ENCODE measurements at regions not wholly inside any gene's neighbourhood (a gene's known extent, or its start where the extent isn't known, plus 50 kb on each side); places are given as distances from the start of the nearest gene placed in this dataset.

DNA sequence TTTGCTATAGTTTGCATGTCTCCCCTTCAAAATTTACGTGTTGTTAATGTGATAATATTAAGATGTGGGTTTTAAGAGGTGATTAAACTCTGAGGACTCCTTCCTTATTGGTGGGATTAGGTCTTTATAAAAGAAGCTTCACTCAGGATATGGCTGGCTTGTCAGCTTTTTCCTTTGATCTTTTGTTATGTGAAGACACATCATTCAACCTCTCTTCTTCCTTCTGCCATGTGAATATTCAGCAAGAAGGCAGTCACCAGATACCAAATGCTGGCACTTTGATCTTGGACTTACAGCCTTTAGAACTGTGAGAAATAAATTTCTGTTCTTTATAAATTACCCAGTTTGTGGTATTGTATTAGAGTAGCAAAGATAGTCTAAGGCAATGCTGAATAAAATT is 855.9 kb upstream of the CDH10 start:
- Histone ChIP-seq H3K4me1 (ENCODE audit: control insufficient read depth in 1 of 2, low read depth in 2 of 2) (no peaks in the 10 kb centered on the region), H3K9me3 (no peaks in the 10 kb centered on the region), H3K36me3 (no peaks in the 10 kb centered on the region), H3K27me3 (replicated peaks; ENCODE audit: insufficient read depth) (no peaks in the 10 kb centered on the region), H3K4me3 (no peak overlapping the region), H3K27ac (no peak overlapping the region)
- TF ChIP-seq, protein P1, sequence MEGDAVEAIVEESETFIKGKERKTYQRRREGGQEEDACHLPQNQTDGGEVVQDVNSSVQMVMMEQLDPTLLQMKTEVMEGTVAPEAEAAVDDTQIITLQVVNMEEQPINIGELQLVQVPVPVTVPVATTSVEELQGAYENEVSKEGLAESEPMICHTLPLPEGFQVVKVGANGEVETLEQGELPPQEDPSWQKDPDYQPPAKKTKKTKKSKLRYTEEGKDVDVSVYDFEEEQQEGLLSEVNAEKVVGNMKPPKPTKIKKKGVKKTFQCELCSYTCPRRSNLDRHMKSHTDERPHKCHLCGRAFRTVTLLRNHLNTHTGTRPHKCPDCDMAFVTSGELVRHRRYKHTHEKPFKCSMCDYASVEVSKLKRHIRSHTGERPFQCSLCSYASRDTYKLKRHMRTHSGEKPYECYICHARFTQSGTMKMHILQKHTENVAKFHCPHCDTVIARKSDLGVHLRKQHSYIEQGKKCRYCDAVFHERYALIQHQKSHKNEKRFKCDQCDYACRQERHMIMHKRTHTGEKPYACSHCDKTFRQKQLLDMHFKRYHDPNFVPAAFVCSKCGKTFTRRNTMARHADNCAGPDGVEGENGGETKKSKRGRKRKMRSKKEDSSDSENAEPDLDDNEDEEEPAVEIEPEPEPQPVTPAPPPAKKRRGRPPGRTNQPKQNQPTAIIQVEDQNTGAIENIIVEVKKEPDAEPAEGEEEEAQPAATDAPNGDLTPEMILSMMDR (IDR thresholded peaks at IDR 0.05), result no peak
- ATAC-seq (ENCODE audit: insufficient number of reproducible peaks, low FRiP score, low read depth), result no peak
- no peak for DNase-seq (ENCODE audit: low spot score)

DNA sequence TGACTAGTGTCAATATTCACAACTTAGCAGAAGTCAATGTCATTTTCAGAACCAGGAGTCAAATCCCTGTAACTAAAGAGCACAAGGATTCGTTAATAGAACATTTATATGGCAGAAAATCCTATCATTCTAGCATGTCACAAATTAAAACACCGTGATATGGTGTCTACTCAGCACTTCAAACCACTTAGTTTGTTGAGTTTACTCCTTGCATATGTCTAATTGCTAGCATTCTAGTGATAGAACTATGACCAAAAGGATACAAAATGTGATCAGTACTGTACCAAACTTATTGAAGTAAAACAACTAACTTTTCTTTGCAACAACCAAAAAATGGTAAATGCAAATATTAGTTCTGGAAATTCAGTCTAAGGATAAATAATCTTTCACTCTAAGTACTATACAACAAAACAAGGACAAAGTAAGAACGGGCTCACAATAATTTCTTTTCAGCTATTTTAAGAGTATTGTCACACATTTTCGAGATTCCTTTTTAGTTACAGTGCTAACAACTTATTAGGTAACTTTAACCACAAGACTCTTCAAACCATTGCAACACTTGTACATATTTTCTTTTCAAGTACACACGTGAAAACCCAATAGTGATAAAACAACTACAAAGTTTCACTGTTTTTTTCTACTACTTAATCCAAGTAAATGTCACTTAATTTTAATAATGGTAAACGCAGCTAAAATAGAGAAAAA is 845.2 kb upstream of the CDH10 start:
- H3K4me1 ChIP-seq (ENCODE audit: control insufficient read depth in 1 of 2, low read depth in 2 of 2), result no peaks in the 10 kb centered on the region

DNA sequence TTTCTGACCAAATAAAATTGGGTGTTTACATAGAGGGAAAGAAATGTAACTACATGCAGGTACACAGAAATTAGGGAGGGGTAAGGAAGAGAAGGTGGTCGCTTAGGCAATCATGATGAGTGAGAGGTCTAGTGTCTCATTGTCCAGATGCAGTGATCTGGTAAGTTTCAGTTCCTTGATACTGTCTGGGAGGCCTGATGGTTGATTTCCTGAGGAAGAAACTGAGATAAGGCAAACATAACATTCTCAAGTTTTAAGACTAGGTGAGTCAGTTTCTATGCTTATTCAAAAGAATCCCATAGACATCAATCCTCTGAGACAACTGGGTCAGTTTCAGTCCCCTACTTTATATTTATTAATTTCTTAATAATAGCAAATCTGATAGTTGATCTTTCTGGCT is 843.3 kb upstream of the CDH10 start:
- no peaks in the 10 kb centered on the region for H3K9me3 ChIP-seq
- no peaks in the 10 kb centered on the region for H3K27me3 ChIP-seq (replicated peaks; ENCODE audit: insufficient read depth)
- ATAC-seq (ENCODE audit: insufficient number of reproducible peaks, low FRiP score, low read depth), result no peak
- H3K4me1 ChIP-seq (ENCODE audit: control insufficient read depth in 1 of 2, low read depth in 2 of 2), result no peaks in the 10 kb centered on the region
- no peaks in the 10 kb centered on the region for H3K36me3 ChIP-seq
- no peak overlapping the region for H3K4me3 ChIP-seq
- no peak for DNase-seq (ENCODE audit: low spot score)
- no peak overlapping the region for H3K27ac ChIP-seq
- TF ChIP-seq, protein P1 (IDR thresholded peaks at IDR 0.05), result no peak

More for the DNA sequence above, 845.2 kb upstream of the CDH10 start:
- H3K27me3 ChIP-seq (replicated peaks; ENCODE audit: insufficient read depth), result no peaks in the 10 kb centered on the region
- no peaks in the 10 kb centered on the region for H3K36me3 ChIP-seq
- H3K27ac ChIP-seq, result no peak overlapping the region
- DNase-seq (ENCODE audit: low spot score) (no peak), ATAC-seq (ENCODE audit: insufficient number of reproducible peaks, low FRiP score, low read depth) (no peak)
- H3K9me3 ChIP-seq, result no peaks in the 10 kb centered on the region
- TF ChIP-seq, protein P1 (IDR thresholded peaks at IDR 0.05), result no peak
- no peak overlapping the region for H3K4me3 ChIP-seq

DNA sequence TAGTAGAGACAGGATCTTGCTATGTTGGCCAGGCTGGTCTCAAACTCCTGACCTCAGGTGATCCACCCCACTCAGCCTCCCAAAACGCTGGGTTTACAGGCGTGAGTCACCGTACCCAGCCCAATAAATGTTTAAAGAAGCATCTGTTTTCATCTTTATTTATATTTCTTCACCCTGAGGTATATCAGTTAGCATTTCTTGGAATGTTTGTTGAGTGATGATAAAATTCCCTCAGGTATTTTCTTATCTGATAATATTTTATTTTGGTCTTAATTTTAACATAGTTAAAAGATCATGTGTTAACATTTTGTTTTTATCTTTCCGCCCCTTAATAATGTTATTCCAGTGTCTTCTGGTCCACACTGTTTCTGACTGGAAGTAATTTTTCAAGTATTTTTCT is 839.6 kb upstream of the CDH10 start:
- Histone ChIP-seq H3K4me1 (ENCODE audit: control insufficient read depth in 1 of 2, low read depth in 2 of 2) (no peaks in the 10 kb centered on the region), H3K27ac (no peak overlapping the region), H3K36me3 (no peaks in the 10 kb centered on the region), H3K4me3 (no peak overlapping the region), H3K9me3 (no peaks in the 10 kb centered on the region), H3K27me3 (replicated peaks; ENCODE audit: insufficient read depth) (no peaks in the 10 kb centered on the region)
- no peak for ATAC-seq (ENCODE audit: insufficient number of reproducible peaks, low FRiP score, low read depth)
- DNase-seq (ENCODE audit: low spot score), result no peak
- TF ChIP-seq, protein P1 (IDR thresholded peaks at IDR 0.05), result no peak

DNA sequence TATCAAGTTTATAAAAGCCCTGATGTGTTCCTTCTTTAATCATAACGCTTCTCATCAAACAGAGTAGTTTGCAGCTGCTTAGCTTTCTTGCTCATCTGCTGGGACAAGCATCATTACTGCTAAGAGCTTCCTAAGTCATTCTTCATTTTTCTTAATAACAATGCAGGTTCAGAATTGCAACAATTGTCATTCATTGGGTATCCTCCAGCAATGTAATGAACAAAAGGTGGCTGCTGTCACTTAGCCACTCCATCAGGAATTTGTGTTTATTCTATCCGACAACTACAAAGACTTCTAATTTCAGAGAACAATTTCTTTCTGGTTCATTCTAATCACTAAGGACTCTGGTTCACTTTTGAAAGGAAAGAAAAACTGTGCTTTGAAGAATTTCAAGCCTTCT is 836.7 kb upstream of the CDH10 start:
- no peak overlapping the region for H3K27ac ChIP-seq
- H3K4me1 ChIP-seq (ENCODE audit: control insufficient read depth in 1 of 2, low read depth in 2 of 2), result no peaks in the 10 kb centered on the region
- H3K27me3 ChIP-seq (replicated peaks; ENCODE audit: insufficient read depth), result no peaks in the 10 kb centered on the region
- H3K9me3 ChIP-seq, result no peaks in the 10 kb centered on the region
- no peak for DNase-seq (ENCODE audit: low spot score)
- no peak overlapping the region for H3K4me3 ChIP-seq
- TF ChIP-seq, protein P1 (IDR thresholded peaks at IDR 0.05), result no peak
- no peaks in the 10 kb centered on the region for H3K36me3 ChIP-seq
- no peak for ATAC-seq (ENCODE audit: insufficient number of reproducible peaks, low FRiP score, low read depth)
